ENCODE measurements at regions not wholly inside any gene's neighbourhood (a gene's known extent, or its start where the extent isn't known, plus 50 kb on each side); places are given as distances from the start of the nearest gene placed in this dataset.

DNA sequence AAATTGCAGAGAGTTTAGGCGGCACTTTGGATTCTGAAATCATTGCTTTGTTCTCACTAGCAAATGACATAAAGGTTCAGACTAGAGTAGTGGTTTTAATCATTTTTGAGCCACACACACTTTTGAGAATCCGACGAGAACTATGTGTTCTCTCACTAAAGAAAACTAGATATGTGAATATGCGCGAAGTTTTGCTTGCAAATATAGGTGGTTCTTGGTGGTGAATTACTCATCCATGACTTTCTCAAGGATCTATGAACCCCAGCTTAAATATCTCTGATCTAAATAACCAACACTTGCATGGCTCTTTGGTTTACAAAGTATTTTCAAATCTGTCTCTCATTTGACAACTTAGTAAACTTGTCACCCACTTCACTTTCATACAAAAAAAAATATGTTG lies 54.8 kb downstream of the NOG start:
- no peaks in the 10 kb centered on the region for H3K4me1 ChIP-seq
- H3K9me3 ChIP-seq, result no peaks in the 10 kb centered on the region
- WGBS, 2 donors, result 56 to 63% methylated on average over 5 of the region's 5 CpGs

DNA sequence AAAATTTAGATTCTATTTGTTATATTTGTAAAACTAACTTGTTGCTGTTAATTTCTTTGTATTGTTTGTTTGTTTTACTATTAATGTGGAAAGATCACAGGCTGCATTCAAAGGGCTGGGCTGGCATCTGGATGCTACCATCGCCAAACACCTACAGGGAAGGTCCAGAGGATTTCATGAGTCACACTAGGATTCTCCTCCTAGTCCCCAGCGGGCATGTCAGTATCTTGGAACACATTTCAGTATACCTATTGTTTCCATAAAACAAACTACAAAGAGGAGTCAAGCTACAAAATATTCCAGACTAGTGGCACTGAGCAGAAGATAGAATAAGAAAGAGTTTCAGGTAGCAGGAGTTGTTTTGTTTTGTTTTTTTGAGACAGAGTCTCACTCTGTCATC lies 55.3 kb downstream of the NOG start:
- TF ChIP-seq, protein P1, sequence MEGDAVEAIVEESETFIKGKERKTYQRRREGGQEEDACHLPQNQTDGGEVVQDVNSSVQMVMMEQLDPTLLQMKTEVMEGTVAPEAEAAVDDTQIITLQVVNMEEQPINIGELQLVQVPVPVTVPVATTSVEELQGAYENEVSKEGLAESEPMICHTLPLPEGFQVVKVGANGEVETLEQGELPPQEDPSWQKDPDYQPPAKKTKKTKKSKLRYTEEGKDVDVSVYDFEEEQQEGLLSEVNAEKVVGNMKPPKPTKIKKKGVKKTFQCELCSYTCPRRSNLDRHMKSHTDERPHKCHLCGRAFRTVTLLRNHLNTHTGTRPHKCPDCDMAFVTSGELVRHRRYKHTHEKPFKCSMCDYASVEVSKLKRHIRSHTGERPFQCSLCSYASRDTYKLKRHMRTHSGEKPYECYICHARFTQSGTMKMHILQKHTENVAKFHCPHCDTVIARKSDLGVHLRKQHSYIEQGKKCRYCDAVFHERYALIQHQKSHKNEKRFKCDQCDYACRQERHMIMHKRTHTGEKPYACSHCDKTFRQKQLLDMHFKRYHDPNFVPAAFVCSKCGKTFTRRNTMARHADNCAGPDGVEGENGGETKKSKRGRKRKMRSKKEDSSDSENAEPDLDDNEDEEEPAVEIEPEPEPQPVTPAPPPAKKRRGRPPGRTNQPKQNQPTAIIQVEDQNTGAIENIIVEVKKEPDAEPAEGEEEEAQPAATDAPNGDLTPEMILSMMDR (IDR thresholded peaks at IDR 0.05), result no peak
- TF ChIP-seq POLR2A (IDR thresholded peaks at IDR 0.05), result no peak
- H3K27ac ChIP-seq, result no peak overlapping the region
- no peaks in the 10 kb centered on the region for H3K27me3 ChIP-seq
- no peak overlapping the region for H3K4me3 ChIP-seq (replicated peaks in 1 of 3)
- H3K36me3 ChIP-seq, result no peaks in the 10 kb centered on the region
- intact Hi-C loops (cut with DNase I), result no loop called here
- no peaks in the 10 kb centered on the region for H3K4me1 ChIP-seq
- DNase-seq, result no peak
- 85 to 88% methylated on average over 2 of the region's 2 CpGs for WGBS, 2 donors
- no peaks in the 10 kb centered on the region for H3K9me3 ChIP-seq

More for the DNA sequence above, 54.8 kb downstream of the NOG start:
- intact Hi-C loops (cut with DNase I), result no loop called here
- Histone ChIP-seq H3K36me3 (no peaks in the 10 kb centered on the region), H3K27ac (no peak overlapping the region), H3K4me3 (replicated peaks in 1 of 3) (no peak overlapping the region), H3K27me3 (no peaks in the 10 kb centered on the region)
- DNase-seq, result no peak
- TF ChIP-seq POLR2A (IDR thresholded peaks at IDR 0.05), result no peak
- TF ChIP-seq, protein P1 (IDR thresholded peaks at IDR 0.05), result no peak

DNA sequence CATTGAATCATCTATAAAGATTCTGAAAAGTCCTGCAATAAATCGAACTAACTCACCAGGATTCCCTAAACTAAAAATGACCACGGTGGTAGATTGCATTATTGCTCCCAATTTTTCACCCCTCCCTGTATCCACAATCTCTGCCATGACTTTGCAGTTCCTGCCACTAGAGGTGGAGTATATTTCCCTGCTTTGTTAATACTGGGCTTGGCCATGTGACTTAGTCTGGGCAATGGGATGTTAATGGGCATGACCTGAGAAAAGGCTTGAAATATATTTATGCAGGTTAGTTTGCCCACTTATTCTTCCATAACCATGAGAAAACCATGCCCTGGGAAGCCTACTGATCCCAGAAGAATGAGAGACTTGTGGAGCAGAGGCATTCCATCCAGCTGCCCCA lies 59.1 kb downstream of the NOG start:
- WGBS, 2 donors, result 31 to 41% methylated on average over 2 of the region's 2 CpGs
- Histone ChIP-seq H3K27ac (no peak overlapping the region), H3K4me3 (replicated peaks in 1 of 3) (no peak overlapping the region), H3K4me1 (no peaks in the 10 kb centered on the region), H3K27me3 (no peaks in the 10 kb centered on the region), H3K9me3 (no peaks in the 10 kb centered on the region), H3K36me3 (no peaks in the 10 kb centered on the region)
- no peak for DNase-seq
- intact Hi-C loops (cut with DNase I), result no loop called here
- no peak for TF ChIP-seq POLR2A (IDR thresholded peaks at IDR 0.05)
- TF ChIP-seq, protein P1 (IDR thresholded peaks at IDR 0.05), result no peak

DNA sequence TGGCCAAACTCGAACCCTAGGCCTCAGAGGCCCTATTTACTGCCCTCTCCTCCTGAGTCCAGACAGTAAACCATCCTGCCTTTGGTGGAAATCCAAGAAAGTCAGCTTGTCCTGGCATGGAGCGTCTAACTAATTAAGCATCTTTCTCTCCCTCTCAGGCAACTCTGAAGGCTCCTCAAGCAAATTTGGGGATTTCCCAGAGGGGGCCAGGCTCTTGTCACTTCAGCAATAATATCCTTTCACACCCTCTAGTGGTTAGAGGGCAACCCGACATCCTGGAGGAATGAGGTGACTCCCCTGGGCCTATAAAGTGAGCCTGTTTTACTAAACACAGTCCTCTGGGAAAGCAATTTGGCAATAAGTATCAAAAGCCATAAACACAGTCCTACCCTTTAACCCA lies 60.4 kb downstream of the NOG start:
- DNase-seq, result peak; percentile 23 to 29
- 53% methylated on average over 3 of the region's 3 CpGs for WGBS, 2 donors

DNA sequence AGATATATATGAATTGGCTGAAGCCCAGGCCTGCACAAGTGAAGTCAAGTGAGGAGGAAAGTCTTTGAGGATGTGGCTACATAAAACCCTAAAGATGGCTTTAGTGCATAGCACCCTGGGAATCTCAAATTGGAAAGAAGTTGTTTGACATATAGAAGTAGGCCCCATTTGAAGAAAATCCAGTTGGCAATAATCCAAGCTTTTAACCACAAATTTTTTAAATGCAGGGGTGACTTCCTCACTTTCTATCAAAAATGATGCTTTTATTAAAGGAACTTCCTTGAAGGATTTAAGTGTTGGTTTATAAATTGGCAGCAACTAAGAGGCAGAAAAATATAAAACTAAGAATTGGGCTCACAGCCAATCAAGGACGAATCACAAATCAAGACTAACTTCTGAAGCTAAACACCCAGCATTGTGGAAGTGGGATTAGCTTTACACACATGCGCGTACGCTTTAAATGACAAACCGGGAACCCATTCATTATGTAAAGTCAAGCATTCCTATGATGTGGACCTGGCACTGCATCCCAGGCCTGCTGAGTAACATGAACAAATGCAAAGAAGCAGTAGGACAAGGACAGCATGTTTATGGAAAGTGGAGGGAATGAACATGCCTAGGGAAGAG lies 63.3 kb downstream of the NOG start:
- H3K4me3 ChIP-seq (replicated peaks in 1 of 3), result no peak overlapping the region
- intact Hi-C loops (cut with DNase I), result no loop called here
- 73 to 82% methylated on average over 5 of the region's 5 CpGs for WGBS, 2 donors

More for the DNA sequence above, 60.4 kb downstream of the NOG start:
- intact Hi-C loops (cut with DNase I), result no loop called here
- H3K4me1 ChIP-seq, result no peaks in the 10 kb centered on the region
- no peak overlapping the region for H3K27ac ChIP-seq
- no peak overlapping the region for H3K4me3 ChIP-seq (replicated peaks in 1 of 3)
- TF ChIP-seq, protein P1 (IDR thresholded peaks at IDR 0.05), result peak in 3 of 6 experiments; percentile 20 to 40 (median 30)
- TF ChIP-seq POLR2A (IDR thresholded peaks at IDR 0.05), result no peak
- H3K9me3 ChIP-seq, result no peaks in the 10 kb centered on the region
- no peaks in the 10 kb centered on the region for H3K36me3 ChIP-seq
- H3K27me3 ChIP-seq, result no peaks in the 10 kb centered on the region

More for the DNA sequence above, 63.3 kb downstream of the NOG start:
- no peak for TF ChIP-seq POLR2A (IDR thresholded peaks at IDR 0.05)
- TF ChIP-seq, protein P1 (IDR thresholded peaks at IDR 0.05), result no peak
- Histone ChIP-seq H3K27me3 (no peaks in the 10 kb centered on the region), H3K4me1 (no peaks in the 10 kb centered on the region), H3K9me3 (no peaks in the 10 kb centered on the region), H3K36me3 (no peaks in the 10 kb centered on the region), H3K27ac (no peak overlapping the region)
- no peak for DNase-seq

Measured in thyroid gland (tissue), 4 donors.